Body of pancreas (tissue), 4 donors: ENCODE measurements at regions not wholly inside any gene's neighbourhood (a gene's known extent, or its start where the extent isn't known, plus 50 kb on each side); places are given as distances from the start of the nearest gene placed in this dataset.

Source experiments
- ATAC-seq: fragments of 150-250 bp; one replicate; pipeline ENCODE4 v1.9.1; 2016
- DNase-seq, 4 donors: peaks; one replicate each; pipeline ENCODE4 v3.0.0-alpha.2; 2019
- H3K27ac ChIP-seq, 4 donors: fragments of 200-600 bp; sonication (generic); 1 replicate in 3 of 4; 2 replicates in 1 of 4; pipeline versions ENCODE4 v1.5.1 to v1.6.1; 2016 to 2019; ENCODE audit warnings: mild to moderate bottlenecking in 1 of 4, mixed read lengths in 1 of 4, moderate library complexity in 1 of 4
- H3K27me3 ChIP-seq, 2 donors: fragments of 200-600 bp; sonication (generic); one replicate each; pipeline ENCODE4 v1.6.0; 2016; ENCODE audit warnings: mild to moderate bottlenecking in 1 of 2
- H3K36me3 ChIP-seq, 2 donors: fragments of 200-600 bp; sonication (generic); replicated peaks in 1 of 2; 2 replicates each; pipeline ENCODE4 v1.5.1; 2016; ENCODE audit warnings: low read depth in 2 of 2; ENCODE audit not compliant: insufficient read depth in 1 of 2
- H3K4me1 ChIP-seq: fragments of 200-600 bp; sonication (generic); one replicate; pipeline ENCODE4 v1.6.0; 2016
- H3K4me3 ChIP-seq, 2 donors: fragments of 200-600 bp; sonication (generic); 1 replicate in 1 of 2; 2 replicates in 1 of 2; pipeline ENCODE4 v1.5.1; 2016 to 2019
- H3K9me3 ChIP-seq, 3 donors: fragments of 200-600 bp; sonication (generic); 1 replicate in 2 of 3; 2 replicates in 1 of 3; pipeline ENCODE4 v1.5.1; 2016
- POLR2A ChIP-seq, 3 donors: fragments of 450-650 bp; IDR thresholded peaks; one replicate each; pipeline ENCODE4 v1.6.1; 2016; ENCODE audit warnings: antibody characterized with exemption in 3 of 3, mild to moderate bottlenecking in 2 of 3
- WGBS, 2 donors: methylation state at CpG; one replicate each; pipeline ENCODE4 v1.1.5; 2017; 5-methylcytosine and 5-hydroxymethylcytosine counted together
- intact Hi-C: fragments of 100-400 bp; cut with DNase I; formaldehyde crosslinking; loops from one replicate; pipeline ENCODE4 v1.15.1; 2023
- TF ChIP-seq, protein P1 (sequence below), 7 experiments: fragments of 450-650 bp in 4 of 7; fragments of 200-600 bp in 3 of 7; sonication (generic) in 3 of 7; IDR thresholded peaks; one replicate each; pipeline ENCODE4 v1.5.1; 2016 to 2019; ENCODE audit warnings: antibody characterized with exemption in 7 of 7

DNA sequence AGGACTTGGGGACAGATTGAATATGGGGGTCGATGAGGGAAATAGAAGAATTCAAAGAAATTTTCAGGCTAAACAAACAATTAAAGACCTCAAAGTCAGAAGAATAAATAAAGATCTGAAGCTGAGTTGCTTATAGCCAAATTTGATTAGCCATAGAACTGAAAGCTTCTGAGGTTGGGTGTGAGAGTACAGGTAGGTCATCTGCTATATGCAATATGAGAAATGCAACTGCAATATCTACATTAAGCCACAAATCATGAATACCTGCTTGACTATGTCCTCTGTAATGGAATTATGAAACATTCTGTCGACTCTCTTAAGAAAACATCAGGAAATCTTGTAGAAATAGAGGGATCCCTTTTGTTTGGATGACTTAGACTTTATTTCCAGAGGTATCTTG is 192.1 kb upstream of the PCDH15 start:
- no peak for DNase-seq
- WGBS, 2 donors, result 54 to 55% methylated on average over 2 of the region's 2 CpGs
- Histone ChIP-seq H3K27me3 (no peaks in the 10 kb centered on the region), H3K27ac (no peak overlapping the region), H3K4me3 (no peak overlapping the region), H3K9me3 (no peaks in the 10 kb centered on the region), H3K36me3 (no peaks in the 10 kb centered on the region), H3K4me1 (no peaks in the 10 kb centered on the region)
- intact Hi-C loops, result no loop called here
- no peak for TF ChIP-seq POLR2A (IDR thresholded peaks at IDR 0.05)
- TF ChIP-seq, protein P1, sequence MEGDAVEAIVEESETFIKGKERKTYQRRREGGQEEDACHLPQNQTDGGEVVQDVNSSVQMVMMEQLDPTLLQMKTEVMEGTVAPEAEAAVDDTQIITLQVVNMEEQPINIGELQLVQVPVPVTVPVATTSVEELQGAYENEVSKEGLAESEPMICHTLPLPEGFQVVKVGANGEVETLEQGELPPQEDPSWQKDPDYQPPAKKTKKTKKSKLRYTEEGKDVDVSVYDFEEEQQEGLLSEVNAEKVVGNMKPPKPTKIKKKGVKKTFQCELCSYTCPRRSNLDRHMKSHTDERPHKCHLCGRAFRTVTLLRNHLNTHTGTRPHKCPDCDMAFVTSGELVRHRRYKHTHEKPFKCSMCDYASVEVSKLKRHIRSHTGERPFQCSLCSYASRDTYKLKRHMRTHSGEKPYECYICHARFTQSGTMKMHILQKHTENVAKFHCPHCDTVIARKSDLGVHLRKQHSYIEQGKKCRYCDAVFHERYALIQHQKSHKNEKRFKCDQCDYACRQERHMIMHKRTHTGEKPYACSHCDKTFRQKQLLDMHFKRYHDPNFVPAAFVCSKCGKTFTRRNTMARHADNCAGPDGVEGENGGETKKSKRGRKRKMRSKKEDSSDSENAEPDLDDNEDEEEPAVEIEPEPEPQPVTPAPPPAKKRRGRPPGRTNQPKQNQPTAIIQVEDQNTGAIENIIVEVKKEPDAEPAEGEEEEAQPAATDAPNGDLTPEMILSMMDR (IDR thresholded peaks at IDR 0.05), result no peak
- ATAC-seq, result no peak

DNA sequence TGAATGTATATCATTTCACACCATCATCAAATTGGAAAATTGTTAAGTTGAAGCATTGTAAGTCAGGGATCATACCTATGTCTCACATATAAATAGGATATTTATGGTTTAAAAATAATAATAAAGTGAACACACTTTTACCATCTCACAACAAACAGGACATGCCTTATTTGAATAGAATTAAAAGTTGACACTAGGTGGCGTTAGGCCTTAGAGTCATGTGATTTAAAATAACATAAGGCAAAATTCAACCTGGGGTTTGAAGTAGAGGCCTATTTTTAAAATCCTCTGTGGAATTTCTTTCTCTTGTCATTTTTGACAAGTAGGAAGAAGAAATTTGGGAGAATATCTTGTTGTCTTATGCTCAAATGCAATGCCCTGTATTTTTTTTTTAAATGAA is 184.7 kb upstream of the PCDH15 start:
- WGBS, 2 donors, result 4 to 8% methylated on average over 1 of the region's 1 CpG
- Histone ChIP-seq H3K9me3 (no peaks in the 10 kb centered on the region), H3K4me3 (no peak overlapping the region), H3K27me3 (no peaks in the 10 kb centered on the region), H3K36me3 (no peaks in the 10 kb centered on the region), H3K27ac (no peak overlapping the region), H3K4me1 (no peaks in the 10 kb centered on the region)
- TF ChIP-seq POLR2A (IDR thresholded peaks at IDR 0.05), result no peak
- TF ChIP-seq, protein P1 (IDR thresholded peaks at IDR 0.05), result peak in 6 of 7 experiments; percentile 19 to 44 (median 38)
- DNase-seq (no peak), ATAC-seq (no peak)
- intact Hi-C loops, result no loop called here

DNA sequence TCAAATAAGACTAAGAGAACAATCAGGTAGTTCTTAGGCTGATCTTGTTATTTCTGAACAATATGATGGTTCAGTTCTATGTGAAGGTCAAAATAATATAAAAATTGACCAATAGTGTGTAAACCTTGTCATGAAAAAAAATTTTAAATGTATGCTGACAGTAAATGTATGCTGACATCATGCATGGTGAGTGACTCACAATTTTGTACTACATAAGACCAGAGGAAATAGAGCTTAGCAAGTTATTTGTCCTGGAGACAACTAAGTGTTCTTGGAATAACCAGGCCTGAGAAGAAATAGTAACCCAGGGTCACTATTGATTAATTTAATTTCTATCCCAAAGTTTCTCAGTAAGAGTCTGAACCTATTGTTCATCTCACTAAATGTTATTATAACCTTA is 182.2 kb upstream of the PCDH15 start:
- intact Hi-C loops, result no loop called here
- no peak for ATAC-seq
- no peaks in the 10 kb centered on the region for H3K36me3 ChIP-seq
- H3K4me3 ChIP-seq, result no peak overlapping the region
- no peaks in the 10 kb centered on the region for H3K9me3 ChIP-seq
- no peaks in the 10 kb centered on the region for H3K27me3 ChIP-seq
- DNase-seq, result no peak
- TF ChIP-seq POLR2A (IDR thresholded peaks at IDR 0.05), result no peak
- TF ChIP-seq, protein P1 (IDR thresholded peaks at IDR 0.05), result no peak
- H3K27ac ChIP-seq, result no peak overlapping the region
- no peaks in the 10 kb centered on the region for H3K4me1 ChIP-seq

DNA sequence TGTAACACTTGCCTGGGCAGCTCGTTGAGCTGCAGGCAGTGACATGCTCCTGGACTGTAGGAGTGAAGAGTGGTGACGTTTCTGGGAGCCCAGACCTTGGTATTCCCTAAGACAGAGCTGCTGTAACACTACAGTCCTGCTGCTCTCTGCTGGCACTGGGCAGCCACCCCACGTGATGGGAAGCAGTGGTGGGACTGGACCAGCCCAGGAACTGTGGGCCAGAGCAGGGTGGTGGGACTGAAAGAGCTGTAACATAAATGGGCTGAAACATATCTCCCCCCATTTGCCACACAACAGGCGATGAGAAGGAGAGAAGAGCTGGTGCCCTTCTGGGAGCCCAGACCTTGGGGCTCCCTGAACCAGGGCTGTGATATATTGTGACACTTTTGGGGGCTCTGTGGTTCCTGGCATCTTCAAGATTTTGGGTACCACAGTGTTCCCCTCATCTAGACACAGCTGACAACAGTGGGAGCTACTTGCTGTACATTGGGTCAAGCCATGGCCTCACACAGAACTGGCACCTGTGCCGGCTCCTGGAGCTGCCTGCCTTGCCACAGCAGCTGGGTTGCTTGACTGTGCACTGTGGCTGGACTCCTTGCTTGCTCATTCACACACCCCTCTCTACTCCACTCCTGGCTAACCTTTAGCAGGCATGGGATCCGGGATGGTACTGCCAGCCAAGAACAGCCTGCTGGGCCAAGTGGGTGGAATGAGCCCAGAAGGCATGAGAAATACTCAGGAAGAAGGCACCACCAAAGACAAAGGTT is 161.3 kb upstream of the PCDH15 start:
- H3K4me3 ChIP-seq, result no peak overlapping the region
- H3K9me3 ChIP-seq, result peaks cover 0 to 4% (median 0%) of the 10 kb centered on the region in 3 donors
- no peak overlapping the region for H3K27ac ChIP-seq
- intact Hi-C loops, result no loop called here
- TF ChIP-seq POLR2A (IDR thresholded peaks at IDR 0.05), result no peak
- TF ChIP-seq, protein P1 (IDR thresholded peaks at IDR 0.05), result no peak
- H3K36me3 ChIP-seq, result no peaks in the 10 kb centered on the region
- WGBS, 2 donors, result 57 to 61% methylated on average over 5 to 6 of the region's 6 CpGs
- DNase-seq (no peak), ATAC-seq (no peak)
- H3K27me3 ChIP-seq, result no peaks in the 10 kb centered on the region
- no peaks in the 10 kb centered on the region for H3K4me1 ChIP-seq

DNA sequence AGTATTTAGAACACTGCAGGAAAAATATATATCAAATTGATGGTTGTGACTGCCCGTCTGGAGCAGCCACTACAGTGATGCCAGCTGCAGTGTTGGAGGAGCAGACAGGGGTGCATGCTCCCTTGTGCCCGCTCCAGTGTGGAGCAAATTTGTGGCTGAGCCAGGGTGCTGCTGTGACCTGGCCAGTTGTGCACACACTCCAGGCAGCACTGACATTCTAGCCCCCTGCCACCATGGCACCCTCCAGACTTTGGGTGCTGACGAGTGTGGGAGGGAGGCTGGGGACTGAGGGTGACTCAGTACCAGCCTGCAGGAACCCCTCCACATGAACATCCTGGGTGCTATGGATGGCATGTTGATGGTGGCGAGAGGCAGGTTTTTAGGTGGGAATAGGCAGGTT is 160.0 kb upstream of the PCDH15 start:
- H3K4me3 ChIP-seq, result no peak overlapping the region
- no peaks in the 10 kb centered on the region for H3K4me1 ChIP-seq
- ATAC-seq (no peak), DNase-seq (no peak)
- H3K9me3 ChIP-seq, result peaks cover 0 to 4% (median 0%) of the 10 kb centered on the region in 3 donors
- H3K36me3 ChIP-seq, result no peaks in the 10 kb centered on the region
- TF ChIP-seq, protein P1 (IDR thresholded peaks at IDR 0.05), result no peak
- no peak for TF ChIP-seq POLR2A (IDR thresholded peaks at IDR 0.05)
- no peak overlapping the region for H3K27ac ChIP-seq
- H3K27me3 ChIP-seq, result no peaks in the 10 kb centered on the region
- intact Hi-C loops, result no loop called here
- WGBS, 2 donors, result 63 to 68% methylated on average over 4 of the region's 4 CpGs
